Natural killer cell (primary cell): ENCODE measurements at regions not wholly inside any gene's neighbourhood (a gene's known extent, or its start where the extent isn't known, plus 50 kb on each side); places are given as distances from the start of the nearest gene placed in this dataset.

Experiments used
- ATAC-seq, 3 donors: fragments of 150-1000 bp in 2 of 3; fragments of 200-7000 bp in 1 of 3; cut with Tn5 transposase; 1 replicate in 1 of 3; 2 replicates in 2 of 3; pipeline ENCODE4 v1.10.0; 2021; ENCODE audit warnings: mild to moderate bottlenecking in 2 of 3, moderate library complexity in 2 of 3
- DNase-seq, 2 donors: peaks; one replicate each; pipeline versions ENCODE4 v3.0.0 to v3.0.0-alpha.2; 2013 to 2021; ENCODE audit warnings: mixed read lengths in 1 of 2
- H3K27ac ChIP-seq: one replicate; pipeline ENCODE4 v1.5.1; 2013; ENCODE audit warnings: mild to moderate bottlenecking, low read length
- H3K27me3 ChIP-seq: one replicate; pipeline ENCODE4 v1.6.1; 2013; ENCODE audit warnings: low read length; ENCODE audit not compliant: control insufficient read depth, insufficient read depth
- H3K36me3 ChIP-seq: one replicate; pipeline ENCODE4 v1.6.1; 2013; ENCODE audit warnings: low read length; ENCODE audit not compliant: control insufficient read depth, insufficient read depth
- H3K4me1 ChIP-seq: one replicate; pipeline ENCODE4 v1.6.1; 2013; ENCODE audit warnings: low read length; ENCODE audit not compliant: control insufficient read depth, insufficient read depth
- H3K4me3 ChIP-seq: one replicate; pipeline ENCODE4 v1.5.1; 2013; ENCODE audit warnings: low read length
- H3K9me3 ChIP-seq: one replicate; pipeline ENCODE4 v1.6.1; 2013; ENCODE audit warnings: low read length; ENCODE audit not compliant: control insufficient read depth, insufficient read depth
- H3K27ac Mint-ChIP-seq, 2 donors: one replicate each; pipeline ENCODE4 v1.8.0; 2022; ENCODE audit warnings: mild to moderate bottlenecking in 2 of 2, mixed read lengths in 2 of 2, moderate library complexity in 1 of 2
- H3K27me3 Mint-ChIP-seq, 2 donors: one replicate each; pipeline ENCODE4 v1.8.0; 2022; ENCODE audit warnings: low read depth in 2 of 2, mixed read lengths in 2 of 2
- H3K36me3 Mint-ChIP-seq: one replicate; pipeline ENCODE4 v1.8.0; 2022; ENCODE audit warnings: mixed read lengths
- H3K4me1 Mint-ChIP-seq, 2 donors: one replicate each; pipeline ENCODE4 v1.8.0; 2022; ENCODE audit warnings: mixed read lengths in 2 of 2
- H3K4me3 Mint-ChIP-seq: one replicate; pipeline ENCODE4 v1.8.0; 2022; ENCODE audit warnings: mild to moderate bottlenecking, moderate library complexity, mixed read lengths
- H3K9me3 Mint-ChIP-seq, 2 donors: one replicate each; pipeline ENCODE4 v1.8.0; 2022; ENCODE audit warnings: mixed read lengths in 2 of 2
- CTCF ChIP-seq: fragments of 200-600 bp; IDR thresholded peaks from one replicate; pipeline ENCODE4 v1.8.0; 2022; ENCODE audit warnings: antibody characterized with exemption
- WGBS: methylation state at CpG from one replicate; pipeline ENCODE4 v1.1.7; 2013; ENCODE audit warnings: missing lambda C conversion rate; ENCODE audit not compliant: insufficient coverage; 5-methylcytosine and 5-hydroxymethylcytosine counted together
- intact Hi-C: fragments of 100-400 bp; cut with micrococcal nuclease; formaldehyde crosslinking; loops from one replicate; pipeline ENCODE4 v1.14.2; 2022

DNA sequence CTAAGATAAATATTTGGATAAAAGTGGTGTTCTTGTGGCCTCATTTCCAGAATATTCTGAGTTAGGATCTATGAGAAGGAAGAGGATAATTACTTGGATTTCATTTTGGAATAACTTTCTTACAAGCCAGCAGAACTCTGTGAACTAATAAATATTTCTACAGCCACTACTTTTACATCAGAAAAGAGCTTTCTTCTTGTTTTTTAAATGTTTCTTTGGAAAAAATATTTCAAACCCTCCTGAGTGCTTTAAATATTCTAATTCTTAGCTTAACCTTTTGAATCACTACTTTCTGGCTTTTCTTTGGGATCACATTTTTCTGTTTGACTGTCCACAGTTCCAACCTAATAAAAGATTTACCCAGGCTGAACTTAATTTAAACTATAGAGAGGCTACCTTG is 279.2 kb upstream of the PHYHIPL start:
- H3K4me3 ChIP-seq = no peak overlapping the region
- no peak overlapping the region for H3K27ac Mint-ChIP-seq
- H3K27ac ChIP-seq = no peak overlapping the region
- H3K4me1 ChIP-seq = no peaks in the 10 kb centered on the region
- no peaks in the 10 kb centered on the region for H3K36me3 ChIP-seq
- peaks cover 3 to 7% of the 10 kb centered on the region in 2 donors for H3K9me3 Mint-ChIP-seq
- TF ChIP-seq CTCF = no peak
- no peak for ATAC-seq
- no peaks in the 10 kb centered on the region for H3K4me1 Mint-ChIP-seq
- H3K4me3 Mint-ChIP-seq = no peak overlapping the region
- intact Hi-C loops = no loop called here
- no peaks in the 10 kb centered on the region for H3K27me3 ChIP-seq
- no peaks in the 10 kb centered on the region for H3K27me3 Mint-ChIP-seq
- no peaks in the 10 kb centered on the region for H3K36me3 Mint-ChIP-seq
- no peak for DNase-seq
- peaks cover 3% of the 10 kb centered on the region for H3K9me3 ChIP-seq

DNA sequence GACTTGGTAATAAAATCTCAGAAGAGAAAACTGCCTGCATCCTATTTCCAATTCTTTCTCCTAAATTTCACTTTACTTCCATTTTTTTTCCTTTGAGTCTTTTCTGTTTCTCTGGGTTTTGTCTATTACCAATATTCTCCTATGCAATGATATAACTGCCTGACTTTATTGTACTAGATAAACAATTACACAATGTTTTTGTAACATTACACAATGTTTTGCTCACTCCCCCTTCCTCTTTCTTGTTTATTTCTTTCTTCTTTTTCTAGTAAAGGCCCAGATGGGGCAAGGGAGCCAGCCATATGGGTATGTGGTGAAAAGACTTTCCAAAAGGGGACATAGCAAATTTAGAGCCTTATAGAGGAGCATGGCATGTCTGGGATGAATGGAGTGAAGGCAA is 278.7 kb upstream of the PHYHIPL start:
- H3K4me1 ChIP-seq = no peaks in the 10 kb centered on the region
- H3K9me3 ChIP-seq = peaks cover 3% of the 10 kb centered on the region
- H3K4me3 Mint-ChIP-seq = no peak overlapping the region
- no peaks in the 10 kb centered on the region for H3K4me1 Mint-ChIP-seq
- H3K27me3 ChIP-seq = no peaks in the 10 kb centered on the region
- TF ChIP-seq CTCF = no peak
- intact Hi-C loops = no loop called here
- no peak for DNase-seq
- H3K9me3 Mint-ChIP-seq = peaks cover 3 to 6% of the 10 kb centered on the region in 2 donors
- no peaks in the 10 kb centered on the region for H3K36me3 Mint-ChIP-seq
- H3K27ac ChIP-seq = no peak overlapping the region
- ATAC-seq = no peak
- H3K36me3 ChIP-seq = no peaks in the 10 kb centered on the region
- H3K27ac Mint-ChIP-seq = no peak overlapping the region
- no peaks in the 10 kb centered on the region for H3K27me3 Mint-ChIP-seq
- no peak overlapping the region for H3K4me3 ChIP-seq

GRCh38 chr10:58898854-58899573 is 277.4 kb upstream of the PHYHIPL start:
- no peak overlapping the region for H3K27ac ChIP-seq
- no peak for DNase-seq
- no peaks in the 10 kb centered on the region for H3K4me1 Mint-ChIP-seq
- intact Hi-C loops = no loop called here
- no peak overlapping the region for H3K4me3 ChIP-seq
- TF ChIP-seq CTCF = no peak
- no peak overlapping the region for H3K4me3 Mint-ChIP-seq
- no peak for ATAC-seq
- H3K27me3 ChIP-seq = no peaks in the 10 kb centered on the region
- H3K9me3 Mint-ChIP-seq = peaks cover 3 to 4% of the 10 kb centered on the region in 2 donors
- peaks cover 3% of the 10 kb centered on the region for H3K9me3 ChIP-seq
- no peaks in the 10 kb centered on the region for H3K36me3 ChIP-seq
- H3K27ac Mint-ChIP-seq = no peak overlapping the region
- H3K27me3 Mint-ChIP-seq = no peaks in the 10 kb centered on the region
- no peaks in the 10 kb centered on the region for H3K4me1 ChIP-seq
- no peaks in the 10 kb centered on the region for H3K36me3 Mint-ChIP-seq
- 82% methylated on average over 5 of the region's 5 CpGs for WGBS

GRCh38 chr10:58901092-58901646 is 275.3 kb upstream of the PHYHIPL start:
- intact Hi-C loops = no loop called here
- H3K36me3 ChIP-seq = no peaks in the 10 kb centered on the region
- Mint-ChIP-seq H3K9me3 (peaks cover 3 to 4% of the 10 kb centered on the region in 2 donors), H3K4me1 (no peaks in the 10 kb centered on the region), H3K36me3 (no peaks in the 10 kb centered on the region), H3K27me3 (no peaks in the 10 kb centered on the region), H3K27ac (no peak overlapping the region), H3K4me3 (no peak overlapping the region)
- no peaks in the 10 kb centered on the region for H3K4me1 ChIP-seq
- H3K27me3 ChIP-seq = no peaks in the 10 kb centered on the region
- no peak for DNase-seq
- TF ChIP-seq CTCF = no peak
- H3K9me3 ChIP-seq = peaks cover 3% of the 10 kb centered on the region
- H3K27ac ChIP-seq = no peak overlapping the region
- ATAC-seq = no peak
- 87% methylated on average over 2 of the region's 2 CpGs for WGBS
- H3K4me3 ChIP-seq = no peak overlapping the region
